IMR-90 (cell line): ENCODE measurements at regions not wholly inside any gene's neighbourhood (a gene's known extent, or its start where the extent isn't known, plus 50 kb on each side); places are given as distances from the start of the nearest gene placed in this dataset.

Experiments
- BHLHE40 ChIP-seq: fragments of 150-350 bp; IDR thresholded peaks from 2 replicates; pipeline ENCODE4 v1.6.1; 2016; ENCODE audit warnings: mild to moderate bottlenecking, low read depth, low read length
- CEBPB ChIP-seq: IDR thresholded peaks from 2 replicates; pipeline ENCODE4 v1.6.1; 2012; ENCODE audit warnings: low read depth, low read length, improper control_type of control experiment
- MAFK ChIP-seq: IDR thresholded peaks from 2 replicates; pipeline ENCODE4 v1.6.1; 2012; ENCODE audit warnings: low read depth, low read length, improper control_type of control experiment
- MAZ ChIP-seq: IDR thresholded peaks from 2 replicates; pipeline ENCODE4 v1.6.1; 2012; ENCODE audit warnings: low read depth, mild to moderate bottlenecking, low read length, improper control_type of control experiment, moderate library complexity, borderline replicate concordance
- POLR2A ChIP-seq: IDR thresholded peaks from 2 replicates; pipeline ENCODE4 v1.6.1; 2012; ENCODE audit warnings: mild to moderate bottlenecking, low read depth, low read length
- RCOR1 ChIP-seq: IDR thresholded peaks from 2 replicates; pipeline ENCODE4 v1.6.1; 2012; ENCODE audit warnings: mild to moderate bottlenecking, low read length, improper control_type of control experiment; ENCODE audit not compliant: insufficient replicate concordance
- SMC3 ChIP-seq: fragments of 150-350 bp; IDR thresholded peaks from 2 replicates; pipeline ENCODE4 v1.6.1; 2016; ENCODE audit warnings: low read depth, mild to moderate bottlenecking, antibody characterized with exemption, low read length, moderate library complexity
- TF ChIP-seq, protein P1 (sequence below): conservative IDR thresholded peaks from 2 replicates; pipeline ENCODE4 v1.5.1; 2012; ENCODE audit warnings: mild to moderate bottlenecking, low read depth, low read length, improper control_type of control experiment
- TF ChIP-seq, protein P2 (sequence below): fragments of 150-350 bp; IDR thresholded peaks from 2 replicates; pipeline ENCODE4 v1.6.1; 2017; ENCODE audit warnings: mild to moderate bottlenecking, antibody characterized with exemption, low read length, low read depth
- TF ChIP-seq, protein P3 (sequence below): fragments of 150-350 bp; IDR thresholded peaks from 2 replicates; pipeline ENCODE4 v1.6.1; 2016; ENCODE audit warnings: low read depth, mild to moderate bottlenecking, low read length, moderate library complexity, borderline replicate concordance

DNA sequence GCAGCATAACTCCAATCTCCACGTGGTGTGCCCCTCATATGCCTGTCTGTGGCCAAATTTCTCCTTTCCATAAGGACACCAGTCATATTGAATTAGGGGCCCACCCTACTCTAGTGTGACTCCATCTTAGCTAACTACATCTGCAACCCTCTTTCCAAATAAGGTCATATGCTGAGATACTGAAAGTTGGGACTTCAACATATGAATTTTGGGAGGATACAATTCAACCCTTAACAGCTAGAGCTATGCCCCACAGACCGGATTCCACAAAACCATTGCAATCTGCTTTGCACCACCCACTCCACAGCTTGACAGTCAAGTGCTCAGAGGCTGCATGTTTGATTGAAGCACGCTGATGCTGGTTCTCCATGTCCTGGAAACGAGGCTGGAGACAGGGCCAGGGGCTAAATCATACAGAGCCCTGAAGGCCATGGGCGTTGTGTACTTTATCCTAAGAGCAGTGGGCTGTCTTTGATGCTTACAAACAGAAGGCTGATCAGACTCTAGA lies 122.8 kb downstream of the MTX3 start:
- TF ChIP-seq CEBPB = no peak
- TF ChIP-seq, protein P1, sequence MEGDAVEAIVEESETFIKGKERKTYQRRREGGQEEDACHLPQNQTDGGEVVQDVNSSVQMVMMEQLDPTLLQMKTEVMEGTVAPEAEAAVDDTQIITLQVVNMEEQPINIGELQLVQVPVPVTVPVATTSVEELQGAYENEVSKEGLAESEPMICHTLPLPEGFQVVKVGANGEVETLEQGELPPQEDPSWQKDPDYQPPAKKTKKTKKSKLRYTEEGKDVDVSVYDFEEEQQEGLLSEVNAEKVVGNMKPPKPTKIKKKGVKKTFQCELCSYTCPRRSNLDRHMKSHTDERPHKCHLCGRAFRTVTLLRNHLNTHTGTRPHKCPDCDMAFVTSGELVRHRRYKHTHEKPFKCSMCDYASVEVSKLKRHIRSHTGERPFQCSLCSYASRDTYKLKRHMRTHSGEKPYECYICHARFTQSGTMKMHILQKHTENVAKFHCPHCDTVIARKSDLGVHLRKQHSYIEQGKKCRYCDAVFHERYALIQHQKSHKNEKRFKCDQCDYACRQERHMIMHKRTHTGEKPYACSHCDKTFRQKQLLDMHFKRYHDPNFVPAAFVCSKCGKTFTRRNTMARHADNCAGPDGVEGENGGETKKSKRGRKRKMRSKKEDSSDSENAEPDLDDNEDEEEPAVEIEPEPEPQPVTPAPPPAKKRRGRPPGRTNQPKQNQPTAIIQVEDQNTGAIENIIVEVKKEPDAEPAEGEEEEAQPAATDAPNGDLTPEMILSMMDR = no peak
- TF ChIP-seq, protein P2, sequence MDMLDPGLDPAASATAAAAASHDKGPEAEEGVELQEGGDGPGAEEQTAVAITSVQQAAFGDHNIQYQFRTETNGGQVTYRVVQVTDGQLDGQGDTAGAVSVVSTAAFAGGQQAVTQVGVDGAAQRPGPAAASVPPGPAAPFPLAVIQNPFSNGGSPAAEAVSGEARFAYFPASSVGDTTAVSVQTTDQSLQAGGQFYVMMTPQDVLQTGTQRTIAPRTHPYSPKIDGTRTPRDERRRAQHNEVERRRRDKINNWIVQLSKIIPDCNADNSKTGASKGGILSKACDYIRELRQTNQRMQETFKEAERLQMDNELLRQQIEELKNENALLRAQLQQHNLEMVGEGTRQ = no peak
- no peak for TF ChIP-seq POLR2A
- no peak for TF ChIP-seq MAZ
- TF ChIP-seq MAFK = no peak
- no peak for TF ChIP-seq RCOR1
- no peak for TF ChIP-seq SMC3
- TF ChIP-seq, protein P3, sequence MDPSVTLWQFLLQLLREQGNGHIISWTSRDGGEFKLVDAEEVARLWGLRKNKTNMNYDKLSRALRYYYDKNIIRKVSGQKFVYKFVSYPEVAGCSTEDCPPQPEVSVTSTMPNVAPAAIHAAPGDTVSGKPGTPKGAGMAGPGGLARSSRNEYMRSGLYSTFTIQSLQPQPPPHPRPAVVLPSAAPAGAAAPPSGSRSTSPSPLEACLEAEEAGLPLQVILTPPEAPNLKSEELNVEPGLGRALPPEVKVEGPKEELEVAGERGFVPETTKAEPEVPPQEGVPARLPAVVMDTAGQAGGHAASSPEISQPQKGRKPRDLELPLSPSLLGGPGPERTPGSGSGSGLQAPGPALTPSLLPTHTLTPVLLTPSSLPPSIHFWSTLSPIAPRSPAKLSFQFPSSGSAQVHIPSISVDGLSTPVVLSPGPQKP = no peak
- TF ChIP-seq BHLHE40 = no peak
